Panc1 (cell line): ENCODE measurements at regions not wholly inside any gene's neighbourhood (a gene's known extent, or its start where the extent isn't known, plus 50 kb on each side); places are given as distances from the start of the nearest gene placed in this dataset.

Source experiments
- ATAC-seq: fragments of 200-7000 bp; cut with Tn5 transposase; 2 replicates; pipeline ENCODE4 v1.9.1; 2020; ENCODE audit warnings: mild to moderate bottlenecking, moderate library complexity
- BruUV-seq: library from RNA; stranded (reverse); fragments of 400-500 nt; replicated peaks from 2 replicates; lab custom pipeline; 2021; lab: Mats Ljungman, UMichigan
- CTCF ChIA-PET: fragments of 300-600 bp; sonication (Branson Sonifier 250); formaldehyde crosslinking; loops from one replicate; lab custom pipeline; 2022; ENCODE audit warnings: antibody characterized with exemption; lab: Charles Lee
- POLR2A ChIA-PET: fragments of 300-600 bp; sonication (Branson Sonifier 250); formaldehyde crosslinking; loops from one replicate; lab custom pipeline; 2022; ENCODE audit warnings: antibody characterized with exemption; lab: Charles Lee
- DNase-seq: peaks from one replicate; pipeline ENCODE4 v3.0.0-alpha.2; 2010; ENCODE audit warnings: low read depth, low spot score
- H3K27ac ChIP-seq: 2 replicates; pipeline ENCODE4 v1.5.1; 2011; ENCODE audit warnings: mild to moderate bottlenecking, low read length, inconsistent platforms
- H3K27me3 ChIP-seq: fragments of 200-500 bp; sonication (Bioruptor generic); 2 replicates; pipeline ENCODE4 v1.6.0; 2014; ENCODE audit warnings: low read length, inconsistent platforms; ENCODE audit not compliant: control insufficient read depth, insufficient read depth
- H3K36me3 ChIP-seq: fragments of 200-500 bp; sonication (Bioruptor generic); 2 replicates; pipeline ENCODE4 v1.5.1; 2014; ENCODE audit warnings: inconsistent platforms, mild to moderate bottlenecking, low read length, moderate library complexity; ENCODE audit not compliant: control insufficient read depth, insufficient read depth
- H3K4me1 ChIP-seq: 2 replicates; pipeline ENCODE4 v1.5.1; 2011; ENCODE audit warnings: inconsistent platforms, mild to moderate bottlenecking, low read length, moderate library complexity; ENCODE audit not compliant: control insufficient read depth, insufficient read depth
- H3K4me3 ChIP-seq, 2 experiments: 2 replicates each; pipeline ENCODE4 v1.5.1; 2011 to 2012; ENCODE audit warnings: low read depth in 2 of 2, low read length in 2 of 2, mild to moderate bottlenecking in 2 of 2, inconsistent platforms in 1 of 2, moderate library complexity in 1 of 2
- H3K9me3 ChIP-seq: fragments of 200-500 bp; sonication (Bioruptor generic); 2 replicates; pipeline ENCODE4 v1.5.1; 2014; ENCODE audit warnings: low read depth, mild to moderate bottlenecking, inconsistent platforms, low read length, moderate library complexity; ENCODE audit not compliant: control insufficient read depth, insufficient read depth
- POLR2AphosphoS5 ChIP-seq: IDR thresholded peaks from 2 replicates; pipeline ENCODE4 v1.6.1; 2012; ENCODE audit warnings: mild to moderate bottlenecking, low read depth, low read length, moderate library complexity
- SIN3A ChIP-seq: IDR thresholded peaks from 2 replicates; pipeline ENCODE4 v1.6.1; 2012; ENCODE audit warnings: low read depth, mild to moderate bottlenecking, low read length, moderate library complexity, borderline replicate concordance; ENCODE audit not compliant: insufficient read depth
- TCF7L2 ChIP-seq: IDR thresholded peaks from 2 replicates; pipeline ENCODE4 v1.6.1; 2011; ENCODE audit warnings: mild to moderate bottlenecking, low read depth, low read length, inconsistent platforms
- in situ Hi-C: cut with HindIII; loops from 2 replicates; pipeline ENCODE4 v1.10.0; 2016; ENCODE audit warnings: low sequenced_read_pairs, low pct_unique_long_range_greater_than_20kb
- intact Hi-C: fragments of 100-400 bp; cut with micrococcal nuclease; formaldehyde crosslinking; loops from one replicate; pipeline ENCODE4 v1.10.0; 2022; ENCODE audit not compliant: unreplicated experiment
- TF ChIP-seq, protein P1 (sequence below), 2 experiments: IDR thresholded peaks; 2 replicates each; pipeline ENCODE4 v1.6.1; 2011 to 2012; ENCODE audit warnings: low read depth in 2 of 2, control low read depth in 1 of 2, low read length in 1 of 2, mild to moderate bottlenecking in 1 of 2, moderate library complexity in 1 of 2; ENCODE audit not compliant: insufficient read depth in 1 of 2
- TF ChIP-seq, protein P2 (sequence below): fragments of 450-650 bp; IDR thresholded peaks from 2 replicates; pipeline ENCODE4 v1.5.1; 2017; ENCODE audit warnings: mild to moderate bottlenecking

GRCh38 chr20:47941869-47942268, 156.6 kb upstream of the SULF2 start:
- POLR2A ChIA-PET: no interaction called here
- in situ Hi-C loops (no loop called here), intact Hi-C loops (no loop called here)
- H3K27me3 ChIP-seq: peaks cover 5% of the 10 kb centered on the region; the same call in 1 of the 2 replicates
- no peaks in the 10 kb centered on the region for H3K4me1 ChIP-seq
- H3K36me3 ChIP-seq: no peaks in the 10 kb centered on the region
- no peak overlapping the region for H3K4me3 ChIP-seq
- no peak overlapping the region for H3K27ac ChIP-seq
- no peak for TF ChIP-seq POLR2AphosphoS5
- no peak for TF ChIP-seq SIN3A
- no peak for TF ChIP-seq TCF7L2
- TF ChIP-seq, protein P1, sequence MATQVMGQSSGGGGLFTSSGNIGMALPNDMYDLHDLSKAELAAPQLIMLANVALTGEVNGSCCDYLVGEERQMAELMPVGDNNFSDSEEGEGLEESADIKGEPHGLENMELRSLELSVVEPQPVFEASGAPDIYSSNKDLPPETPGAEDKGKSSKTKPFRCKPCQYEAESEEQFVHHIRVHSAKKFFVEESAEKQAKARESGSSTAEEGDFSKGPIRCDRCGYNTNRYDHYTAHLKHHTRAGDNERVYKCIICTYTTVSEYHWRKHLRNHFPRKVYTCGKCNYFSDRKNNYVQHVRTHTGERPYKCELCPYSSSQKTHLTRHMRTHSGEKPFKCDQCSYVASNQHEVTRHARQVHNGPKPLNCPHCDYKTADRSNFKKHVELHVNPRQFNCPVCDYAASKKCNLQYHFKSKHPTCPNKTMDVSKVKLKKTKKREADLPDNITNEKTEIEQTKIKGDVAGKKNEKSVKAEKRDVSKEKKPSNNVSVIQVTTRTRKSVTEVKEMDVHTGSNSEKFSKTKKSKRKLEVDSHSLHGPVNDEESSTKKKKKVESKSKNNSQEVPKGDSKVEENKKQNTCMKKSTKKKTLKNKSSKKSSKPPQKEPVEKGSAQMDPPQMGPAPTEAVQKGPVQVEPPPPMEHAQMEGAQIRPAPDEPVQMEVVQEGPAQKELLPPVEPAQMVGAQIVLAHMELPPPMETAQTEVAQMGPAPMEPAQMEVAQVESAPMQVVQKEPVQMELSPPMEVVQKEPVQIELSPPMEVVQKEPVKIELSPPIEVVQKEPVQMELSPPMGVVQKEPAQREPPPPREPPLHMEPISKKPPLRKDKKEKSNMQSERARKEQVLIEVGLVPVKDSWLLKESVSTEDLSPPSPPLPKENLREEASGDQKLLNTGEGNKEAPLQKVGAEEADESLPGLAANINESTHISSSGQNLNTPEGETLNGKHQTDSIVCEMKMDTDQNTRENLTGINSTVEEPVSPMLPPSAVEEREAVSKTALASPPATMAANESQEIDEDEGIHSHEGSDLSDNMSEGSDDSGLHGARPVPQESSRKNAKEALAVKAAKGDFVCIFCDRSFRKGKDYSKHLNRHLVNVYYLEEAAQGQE (IDR thresholded peaks at IDR 0.05; ENCODE audit: insufficient read depth in 1 of 2, low read depth in 2 of 2, low read length in 1 of 2): no peak
- TF ChIP-seq, protein P2, sequence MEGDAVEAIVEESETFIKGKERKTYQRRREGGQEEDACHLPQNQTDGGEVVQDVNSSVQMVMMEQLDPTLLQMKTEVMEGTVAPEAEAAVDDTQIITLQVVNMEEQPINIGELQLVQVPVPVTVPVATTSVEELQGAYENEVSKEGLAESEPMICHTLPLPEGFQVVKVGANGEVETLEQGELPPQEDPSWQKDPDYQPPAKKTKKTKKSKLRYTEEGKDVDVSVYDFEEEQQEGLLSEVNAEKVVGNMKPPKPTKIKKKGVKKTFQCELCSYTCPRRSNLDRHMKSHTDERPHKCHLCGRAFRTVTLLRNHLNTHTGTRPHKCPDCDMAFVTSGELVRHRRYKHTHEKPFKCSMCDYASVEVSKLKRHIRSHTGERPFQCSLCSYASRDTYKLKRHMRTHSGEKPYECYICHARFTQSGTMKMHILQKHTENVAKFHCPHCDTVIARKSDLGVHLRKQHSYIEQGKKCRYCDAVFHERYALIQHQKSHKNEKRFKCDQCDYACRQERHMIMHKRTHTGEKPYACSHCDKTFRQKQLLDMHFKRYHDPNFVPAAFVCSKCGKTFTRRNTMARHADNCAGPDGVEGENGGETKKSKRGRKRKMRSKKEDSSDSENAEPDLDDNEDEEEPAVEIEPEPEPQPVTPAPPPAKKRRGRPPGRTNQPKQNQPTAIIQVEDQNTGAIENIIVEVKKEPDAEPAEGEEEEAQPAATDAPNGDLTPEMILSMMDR: no peak
- ATAC-seq (no peak), DNase-seq (no peak)
- H3K9me3 ChIP-seq: no peaks in the 10 kb centered on the region
- no TSS peak for BruUV-seq
- CTCF ChIA-PET: no interaction called here

DNA sequence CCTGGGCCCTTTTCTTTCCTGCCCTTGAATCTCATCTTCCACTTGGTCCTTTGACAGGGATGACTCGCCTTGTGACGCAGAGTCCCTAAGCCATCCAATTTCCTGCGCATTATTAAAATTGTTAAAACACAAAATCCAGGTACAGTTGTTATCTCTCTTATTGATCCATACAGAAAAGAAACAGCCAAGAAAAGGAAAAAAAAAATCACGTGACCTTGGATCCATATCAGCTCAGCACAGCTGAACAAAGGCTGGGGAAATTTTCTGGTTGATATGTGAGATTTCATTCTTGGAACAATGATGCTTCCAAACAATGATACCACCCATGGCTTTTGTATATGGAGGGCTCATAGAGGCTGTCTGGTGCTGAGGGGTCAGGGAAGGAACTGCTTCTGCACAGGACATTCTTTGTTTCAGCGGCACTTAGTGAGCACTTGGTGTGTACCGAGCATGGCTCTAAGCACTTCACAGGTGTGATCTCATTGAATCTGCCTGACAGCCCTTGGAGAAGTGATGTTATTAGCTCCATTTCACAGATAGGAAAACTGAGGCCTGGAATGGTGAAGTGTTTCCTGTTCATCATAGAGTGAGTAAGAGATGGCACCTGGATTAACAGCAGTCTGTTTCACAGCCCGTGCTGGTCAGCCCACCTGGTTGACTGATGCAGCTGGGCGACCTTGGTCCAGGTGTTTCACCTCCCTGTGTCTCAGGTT, 155.0 kb upstream of the SULF2 start:
- H3K36me3 ChIP-seq: no peaks in the 10 kb centered on the region
- POLR2A ChIA-PET: no interaction called here
- no peaks in the 10 kb centered on the region for H3K9me3 ChIP-seq
- no TSS peak for BruUV-seq
- TF ChIP-seq, protein P1 (IDR thresholded peaks at IDR 0.05; ENCODE audit: insufficient read depth in 1 of 2, low read depth in 2 of 2, low read length in 1 of 2): no peak
- TF ChIP-seq SIN3A (no peak), POLR2AphosphoS5 (no peak), TCF7L2 (no peak)
- TF ChIP-seq, protein P2: no peak
- DNase-seq: no peak
- H3K27ac ChIP-seq: no peak overlapping the region
- H3K4me1 ChIP-seq: no peaks in the 10 kb centered on the region
- CTCF ChIA-PET: no interaction called here
- no peak for ATAC-seq
- intact Hi-C loops (no loop called here), in situ Hi-C loops (no loop called here)
- peaks cover 15% of the 10 kb centered on the region for H3K27me3 ChIP-seq
- no peak overlapping the region for H3K4me3 ChIP-seq
